HEK293 (cell line): ENCODE measurements at regions not wholly inside any gene's neighbourhood (a gene's known extent, or its start where the extent isn't known, plus 50 kb on each side); places are given as distances from the start of the nearest gene placed in this dataset.

ENCODE experiments used
- CTCF ChIA-PET: fragments of 350-600 bp; formaldehyde crosslinking; extraction: SDS; loops from one replicate; lab custom pipeline; 2021; ENCODE audit warnings: antibody characterized with exemption; lab: Yijun Ruan, JAX
- POLR2A ChIA-PET: fragments of 300-600 bp; formaldehyde crosslinking; extraction: SDS; loops from one replicate; lab custom pipeline; 2020; ENCODE audit warnings: antibody characterized with exemption, inconsistent platforms; lab: Yijun Ruan, JAX
- H3K27ac ChIP-seq: fragments of 200-500 bp; sonication (Bioruptor generic); 2 replicates; pipeline ENCODE4 v1.5.1; 2014; ENCODE audit warnings: low read depth, low read length, control low read depth, inconsistent platforms; ENCODE audit errors: extremely low read depth
- H3K36me3 ChIP-seq, 2 experiments: fragments of 200-500 bp in 1 of 2; sonication (Bioruptor generic) in 1 of 2; 1 replicate in 1 of 2; 2 replicates in 1 of 2; pipeline ENCODE4 v1.5.1; 2014 to 2017; ENCODE audit warnings: inconsistent platforms in 2 of 2, low read length in 2 of 2; ENCODE audit not compliant: control insufficient read depth in 2 of 2, insufficient read depth in 1 of 2
- H3K4me1 ChIP-seq: fragments of 200-500 bp; sonication (Bioruptor generic); 2 replicates; pipeline ENCODE4 v1.5.1; 2014; ENCODE audit warnings: mild to moderate bottlenecking, low read length, inconsistent platforms; ENCODE audit not compliant: control insufficient read depth, insufficient read depth
- H3K4me3 ChIP-seq: 2 replicates; pipeline ENCODE4 v1.5.1; 2011; ENCODE audit warnings: low read depth, mild to moderate bottlenecking, control low read depth, low read length, moderate library complexity
- H3K9me3 ChIP-seq: fragments of 200-500 bp; sonication (Bioruptor generic); 2 replicates; pipeline ENCODE4 v1.5.1; 2014; ENCODE audit warnings: low read depth, low read length, inconsistent platforms; ENCODE audit not compliant: control insufficient read depth, insufficient read depth
- HOXD13 ChIP-seq: sonication (generic); formaldehyde crosslinking; IDR thresholded peaks from 2 replicates; pipeline ENCODE4 v1.8.0; 2022; ENCODE audit warnings: missing genetic modification reagents, borderline replicate concordance
- ZBTB21 ChIP-seq: fragments of 450-650 bp; formaldehyde crosslinking; IDR thresholded peaks from 2 replicates; pipeline ENCODE4 v1.5.1; 2017; ENCODE audit warnings: missing biosample characterization, missing genetic modification characterization
- ZBTB8A ChIP-seq: fragments of 450-650 bp; formaldehyde crosslinking; IDR thresholded peaks from 2 replicates; pipeline ENCODE4 v1.5.1; 2016; ENCODE audit warnings: missing biosample characterization, missing genetic modification characterization
- ZFHX2 ChIP-seq: fragments of 450-650 bp; formaldehyde crosslinking; conservative IDR thresholded peaks from 2 replicates; pipeline ENCODE4 v1.5.1; 2016; ENCODE audit warnings: missing biosample characterization, missing genetic modification characterization
- ZFP37 ChIP-seq: fragments of 450-650 bp; formaldehyde crosslinking; IDR thresholded peaks from 2 replicates; pipeline ENCODE4 v1.5.1; 2016; ENCODE audit warnings: missing biosample characterization, missing genetic modification characterization
- ZNF223 ChIP-seq: fragments of 450-650 bp; formaldehyde crosslinking; IDR thresholded peaks from 2 replicates; pipeline ENCODE4 v1.5.1; 2016; ENCODE audit warnings: missing biosample characterization, missing genetic modification characterization
- ZNF274 ChIP-seq, 2 experiments: fragments of 200-500 bp in 1 of 2; fragments of 450-650 bp in 1 of 2; sonication (Bioruptor generic) in 1 of 2; formaldehyde crosslinking in 1 of 2; IDR thresholded peaks; 2 replicates each; pipeline versions ENCODE4 v1.5.1 to v1.6.1; 2014 to 2016; ENCODE audit warnings: borderline replicate concordance in 1 of 2, inconsistent platforms in 1 of 2, low read length in 1 of 2, missing biosample characterization in 1 of 2, missing genetic modification characterization in 1 of 2
- ZNF366 ChIP-seq: fragments of 450-650 bp; formaldehyde crosslinking; conservative IDR thresholded peaks from 2 replicates; pipeline ENCODE4 v1.5.1; 2016; ENCODE audit warnings: missing biosample characterization, missing genetic modification characterization
- ZNF426 ChIP-seq: fragments of 450-650 bp; formaldehyde crosslinking; IDR thresholded peaks from 2 replicates; pipeline ENCODE4 v1.5.1; 2017; ENCODE audit warnings: missing biosample characterization, missing genetic modification characterization, mild to moderate bottlenecking, inconsistent platforms, moderate library complexity
- ZNF544 ChIP-seq: fragments of 450-650 bp; formaldehyde crosslinking; IDR thresholded peaks from 2 replicates; pipeline ENCODE4 v1.5.0; 2017; ENCODE audit warnings: missing biosample characterization, missing genetic modification characterization
- ZNF558 ChIP-seq: fragments of 450-650 bp; formaldehyde crosslinking; IDR thresholded peaks from 2 replicates; pipeline ENCODE4 v1.5.1; 2016; ENCODE audit warnings: missing biosample characterization, missing genetic modification characterization
- ZNF600 ChIP-seq: fragments of 450-650 bp; formaldehyde crosslinking; IDR thresholded peaks from 2 replicates; pipeline ENCODE4 v1.5.1; 2016; ENCODE audit warnings: missing biosample characterization, missing genetic modification characterization
- ZNF629 ChIP-seq: fragments of 450-650 bp; formaldehyde crosslinking; IDR thresholded peaks from 2 replicates; pipeline ENCODE4 v1.5.1; 2017; ENCODE audit warnings: missing biosample characterization, missing genetic modification characterization
- ZNF654 ChIP-seq: fragments of 450-650 bp; formaldehyde crosslinking; IDR thresholded peaks from 2 replicates; pipeline ENCODE4 v1.5.1; 2016; ENCODE audit warnings: low read depth, missing biosample characterization, missing genetic modification characterization
- ZNF670 ChIP-seq: fragments of 450-650 bp; formaldehyde crosslinking; IDR thresholded peaks from 2 replicates; pipeline ENCODE4 v1.5.1; 2016; ENCODE audit warnings: missing biosample characterization, missing genetic modification characterization, low read depth
- ZNF707 ChIP-seq: fragments of 450-650 bp; formaldehyde crosslinking; IDR thresholded peaks from 2 replicates; pipeline ENCODE4 v1.5.1; 2016; ENCODE audit warnings: missing biosample characterization, missing genetic modification characterization
- ZNF791 ChIP-seq: fragments of 450-650 bp; formaldehyde crosslinking; IDR thresholded peaks from 2 replicates; pipeline ENCODE4 v1.5.1; 2016; ENCODE audit warnings: missing biosample characterization, missing genetic modification characterization
- ZNF792 ChIP-seq: fragments of 450-650 bp; formaldehyde crosslinking; IDR thresholded peaks from 2 replicates; pipeline ENCODE4 v1.5.1; 2016; ENCODE audit warnings: missing biosample characterization, missing genetic modification characterization
- ZNF837 ChIP-seq: fragments of 450-650 bp; formaldehyde crosslinking; IDR thresholded peaks from 2 replicates; pipeline ENCODE4 v1.5.1; 2016; ENCODE audit warnings: missing biosample characterization, missing genetic modification characterization
- ZSCAN30 ChIP-seq: fragments of 450-650 bp; IDR thresholded peaks from 2 replicates; pipeline ENCODE4 v1.5.1; 2018; ENCODE audit warnings: missing biosample characterization, mild to moderate bottlenecking, missing genetic modification characterization, moderate library complexity
- TF ChIP-seq, protein P1 (sequence below): fragments of 450-650 bp; formaldehyde crosslinking; IDR thresholded peaks from 2 replicates; pipeline ENCODE4 v1.5.1; 2016; ENCODE audit warnings: missing biosample characterization, missing genetic modification characterization
- TF ChIP-seq, protein P2 (sequence below): fragments of 450-650 bp; formaldehyde crosslinking; IDR thresholded peaks from 2 replicates; pipeline ENCODE4 v1.5.1; 2016; ENCODE audit warnings: missing biosample characterization, missing genetic modification characterization, borderline replicate concordance
- TF ChIP-seq, protein P3 (sequence below): fragments of 450-650 bp; formaldehyde crosslinking; IDR thresholded peaks from 2 replicates; pipeline ENCODE4 v1.5.1; 2016; ENCODE audit warnings: missing biosample characterization, missing genetic modification characterization
- TF ChIP-seq, protein P4 (sequence below): fragments of 450-650 bp; formaldehyde crosslinking; IDR thresholded peaks from 2 replicates; pipeline ENCODE4 v1.5.1; 2017; ENCODE audit warnings: missing biosample characterization, missing genetic modification characterization
- TF ChIP-seq, protein P5 (sequence below): fragments of 450-650 bp; formaldehyde crosslinking; IDR thresholded peaks from 2 replicates; pipeline ENCODE4 v1.5.1; 2016; ENCODE audit warnings: missing biosample characterization, missing genetic modification characterization, low read depth

DNA sequence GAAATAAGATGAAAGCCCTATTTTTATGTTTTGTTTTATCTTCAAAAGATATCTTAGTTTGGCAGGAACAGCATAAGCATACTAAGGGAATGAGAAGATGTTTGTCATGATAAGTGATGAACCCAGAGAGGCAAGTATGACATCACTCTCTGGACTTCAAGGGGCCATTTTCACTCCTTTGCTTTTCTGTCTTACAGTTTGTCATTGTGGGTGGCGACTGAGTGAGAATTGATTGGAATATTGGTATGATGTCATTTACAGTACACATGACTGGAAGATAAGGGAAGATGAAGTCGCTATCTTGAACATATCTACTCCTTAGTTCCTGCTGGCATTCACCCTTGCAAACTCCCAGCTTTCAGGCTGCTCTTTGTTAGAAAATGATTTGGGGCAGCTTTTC lies 258.1 kb upstream of the RAB4A start (continued):
- TF ChIP-seq, protein P1, sequence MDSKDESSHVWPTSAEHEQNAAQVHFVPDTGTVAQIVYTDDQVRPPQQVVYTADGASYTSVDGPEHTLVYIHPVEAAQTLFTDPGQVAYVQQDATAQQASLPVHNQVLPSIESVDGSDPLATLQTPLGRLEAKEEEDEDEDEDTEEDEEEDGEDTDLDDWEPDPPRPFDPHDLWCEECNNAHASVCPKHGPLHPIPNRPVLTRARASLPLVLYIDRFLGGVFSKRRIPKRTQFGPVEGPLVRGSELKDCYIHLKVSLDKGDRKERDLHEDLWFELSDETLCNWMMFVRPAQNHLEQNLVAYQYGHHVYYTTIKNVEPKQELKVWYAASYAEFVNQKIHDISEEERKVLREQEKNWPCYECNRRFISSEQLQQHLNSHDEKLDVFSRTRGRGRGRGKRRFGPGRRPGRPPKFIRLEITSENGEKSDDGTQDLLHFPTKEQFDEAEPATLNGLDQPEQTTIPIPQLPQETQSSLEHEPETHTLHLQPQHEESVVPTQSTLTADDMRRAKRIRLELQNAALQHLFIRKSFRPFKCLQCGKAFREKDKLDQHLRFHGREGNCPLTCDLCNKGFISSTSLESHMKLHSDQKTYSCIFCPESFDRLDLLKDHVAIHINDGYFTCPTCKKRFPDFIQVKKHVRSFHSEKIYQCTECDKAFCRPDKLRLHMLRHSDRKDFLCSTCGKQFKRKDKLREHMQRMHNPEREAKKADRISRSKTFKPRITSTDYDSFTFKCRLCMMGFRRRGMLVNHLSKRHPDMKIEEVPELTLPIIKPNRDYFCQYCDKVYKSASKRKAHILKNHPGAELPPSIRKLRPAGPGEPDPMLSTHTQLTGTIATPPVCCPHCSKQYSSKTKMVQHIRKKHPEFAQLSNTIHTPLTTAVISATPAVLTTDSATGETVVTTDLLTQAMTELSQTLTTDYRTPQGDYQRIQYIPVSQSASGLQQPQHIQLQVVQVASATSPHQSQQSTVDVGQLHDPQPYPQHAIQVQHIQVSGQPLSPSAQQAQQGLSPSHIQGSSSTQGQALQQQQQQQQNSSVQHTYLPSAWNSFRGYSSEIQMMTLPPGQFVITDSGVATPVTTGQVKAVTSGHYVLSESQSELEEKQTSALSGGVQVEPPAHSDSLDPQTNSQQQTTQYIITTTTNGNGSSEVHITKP (tag by site-specific recombination), result no peak
- TF ChIP-seq ZNF223 (tag by site-specific recombination) (no peak), ZNF791 (tag by site-specific recombination) (no peak), ZSCAN30 (tag by site-specific recombination) (no peak), ZNF600 (tag by site-specific recombination) (no peak), ZFP37 (tag by site-specific recombination) (no peak), ZNF426 (no peak), ZNF837 (tag by site-specific recombination) (no peak), ZNF366 (tag by site-specific recombination) (no peak), ZNF544 (no peak), ZNF670 (tag by site-specific recombination) (no peak), ZNF629 (tag by site-specific recombination) (peak; percentile 94)
- TF ChIP-seq, protein P2, sequence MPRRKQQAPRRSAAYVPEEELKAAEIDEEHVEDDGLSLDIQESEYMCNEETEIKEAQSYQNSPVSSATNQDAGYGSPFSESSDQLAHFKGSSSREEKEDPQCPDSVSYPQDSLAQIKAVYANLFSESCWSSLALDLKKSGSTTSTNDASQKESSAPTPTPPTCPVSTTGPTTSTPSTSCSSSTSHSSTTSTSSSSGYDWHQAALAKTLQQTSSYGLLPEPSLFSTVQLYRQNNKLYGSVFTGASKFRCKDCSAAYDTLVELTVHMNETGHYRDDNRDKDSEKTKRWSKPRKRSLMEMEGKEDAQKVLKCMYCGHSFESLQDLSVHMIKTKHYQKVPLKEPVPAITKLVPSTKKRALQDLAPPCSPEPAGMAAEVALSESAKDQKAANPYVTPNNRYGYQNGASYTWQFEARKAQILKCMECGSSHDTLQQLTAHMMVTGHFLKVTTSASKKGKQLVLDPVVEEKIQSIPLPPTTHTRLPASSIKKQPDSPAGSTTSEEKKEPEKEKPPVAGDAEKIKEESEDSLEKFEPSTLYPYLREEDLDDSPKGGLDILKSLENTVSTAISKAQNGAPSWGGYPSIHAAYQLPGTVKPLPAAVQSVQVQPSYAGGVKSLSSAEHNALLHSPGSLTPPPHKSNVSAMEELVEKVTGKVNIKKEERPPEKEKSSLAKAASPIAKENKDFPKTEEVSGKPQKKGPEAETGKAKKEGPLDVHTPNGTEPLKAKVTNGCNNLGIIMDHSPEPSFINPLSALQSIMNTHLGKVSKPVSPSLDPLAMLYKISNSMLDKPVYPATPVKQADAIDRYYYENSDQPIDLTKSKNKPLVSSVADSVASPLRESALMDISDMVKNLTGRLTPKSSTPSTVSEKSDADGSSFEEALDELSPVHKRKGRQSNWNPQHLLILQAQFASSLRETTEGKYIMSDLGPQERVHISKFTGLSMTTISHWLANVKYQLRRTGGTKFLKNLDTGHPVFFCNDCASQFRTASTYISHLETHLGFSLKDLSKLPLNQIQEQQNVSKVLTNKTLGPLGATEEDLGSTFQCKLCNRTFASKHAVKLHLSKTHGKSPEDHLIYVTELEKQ (tag by site-specific recombination), result no peak
- TF ChIP-seq, protein P3, sequence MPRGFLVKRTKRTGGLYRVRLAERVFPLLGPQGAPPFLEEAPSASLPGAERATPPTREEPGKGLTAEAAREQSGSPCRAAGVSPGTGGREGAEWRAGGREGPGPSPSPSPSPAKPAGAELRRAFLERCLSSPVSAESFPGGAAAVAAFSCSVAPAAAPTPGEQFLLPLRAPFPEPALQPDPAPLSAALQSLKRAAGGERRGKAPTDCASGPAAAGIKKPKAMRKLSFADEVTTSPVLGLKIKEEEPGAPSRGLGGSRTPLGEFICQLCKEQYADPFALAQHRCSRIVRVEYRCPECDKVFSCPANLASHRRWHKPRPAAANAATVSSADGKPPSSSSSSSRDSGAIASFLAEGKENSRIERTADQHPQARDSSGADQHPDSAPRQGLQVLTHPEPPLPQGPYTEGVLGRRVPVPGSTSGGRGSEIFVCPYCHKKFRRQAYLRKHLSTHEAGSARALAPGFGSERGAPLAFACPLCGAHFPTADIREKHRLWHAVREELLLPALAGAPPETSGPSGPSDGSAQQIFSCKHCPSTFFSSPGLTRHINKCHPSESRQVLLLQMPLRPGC (tag by site-specific recombination), result peak; percentile 77
- TF ChIP-seq, all 188 proteins: peak for 26

DNA sequence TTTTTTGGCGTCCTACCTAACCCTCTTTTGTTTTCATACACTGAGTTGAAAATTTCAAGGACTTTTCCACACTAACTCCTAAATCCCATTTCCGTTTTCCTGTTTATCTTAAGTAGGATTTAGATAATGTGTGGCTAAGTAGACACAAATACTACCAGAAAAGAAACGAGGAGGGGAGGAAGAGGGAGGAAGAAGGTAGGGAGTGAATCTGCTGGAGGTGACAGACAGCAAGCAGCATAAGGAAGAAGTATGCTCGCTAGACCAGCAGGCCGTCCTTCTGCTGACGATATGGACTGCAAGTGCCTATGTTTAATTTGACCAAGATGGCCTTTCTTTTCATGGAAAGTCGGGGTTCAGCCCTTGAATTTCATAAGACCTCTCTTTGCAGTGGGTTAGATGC lies 256.9 kb upstream of the RAB4A start:
- H3K4me1 ChIP-seq, result no peaks in the 10 kb centered on the region
- H3K36me3 ChIP-seq, result no peaks in the 10 kb centered on the region
- ChIA-PET CTCF (no interaction called here), POLR2A (no interaction called here)
- H3K9me3 ChIP-seq, result no peaks in the 10 kb centered on the region
- H3K27ac ChIP-seq, result no peak overlapping the region
- no peak overlapping the region for H3K4me3 ChIP-seq
- TF ChIP-seq, protein P4, sequence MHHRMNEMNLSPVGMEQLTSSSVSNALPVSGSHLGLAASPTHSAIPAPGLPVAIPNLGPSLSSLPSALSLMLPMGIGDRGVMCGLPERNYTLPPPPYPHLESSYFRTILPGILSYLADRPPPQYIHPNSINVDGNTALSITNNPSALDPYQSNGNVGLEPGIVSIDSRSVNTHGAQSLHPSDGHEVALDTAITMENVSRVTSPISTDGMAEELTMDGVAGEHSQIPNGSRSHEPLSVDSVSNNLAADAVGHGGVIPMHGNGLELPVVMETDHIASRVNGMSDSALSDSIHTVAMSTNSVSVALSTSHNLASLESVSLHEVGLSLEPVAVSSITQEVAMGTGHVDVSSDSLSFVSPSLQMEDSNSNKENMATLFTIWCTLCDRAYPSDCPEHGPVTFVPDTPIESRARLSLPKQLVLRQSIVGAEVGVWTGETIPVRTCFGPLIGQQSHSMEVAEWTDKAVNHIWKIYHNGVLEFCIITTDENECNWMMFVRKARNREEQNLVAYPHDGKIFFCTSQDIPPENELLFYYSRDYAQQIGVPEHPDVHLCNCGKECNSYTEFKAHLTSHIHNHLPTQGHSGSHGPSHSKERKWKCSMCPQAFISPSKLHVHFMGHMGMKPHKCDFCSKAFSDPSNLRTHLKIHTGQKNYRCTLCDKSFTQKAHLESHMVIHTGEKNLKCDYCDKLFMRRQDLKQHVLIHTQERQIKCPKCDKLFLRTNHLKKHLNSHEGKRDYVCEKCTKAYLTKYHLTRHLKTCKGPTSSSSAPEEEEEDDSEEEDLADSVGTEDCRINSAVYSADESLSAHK (tag by site-specific recombination), result no peak
- TF ChIP-seq ZNF707 (tag by site-specific recombination) (no peak), ZNF558 (no peak), ZNF274 (IDR thresholded peaks at IDR 0.05; ENCODE audit: low read length) (no peak), ZNF274 (tag by site-specific recombination; IDR thresholded peaks at IDR 0.05; ENCODE audit: borderline replicate concordance) (no peak), ZBTB8A (tag by site-specific recombination) (no peak), ZNF654 (tag by site-specific recombination) (no peak), ZNF670 (tag by site-specific recombination) (no peak), ZNF629 (tag by site-specific recombination) (no peak), HOXD13 (CRISPR knock-in tag) (no peak), ZFHX2 (no peak), ZBTB21 (tag by site-specific recombination) (no peak), ZNF792 (tag by site-specific recombination) (no peak)
- TF ChIP-seq, protein P5, sequence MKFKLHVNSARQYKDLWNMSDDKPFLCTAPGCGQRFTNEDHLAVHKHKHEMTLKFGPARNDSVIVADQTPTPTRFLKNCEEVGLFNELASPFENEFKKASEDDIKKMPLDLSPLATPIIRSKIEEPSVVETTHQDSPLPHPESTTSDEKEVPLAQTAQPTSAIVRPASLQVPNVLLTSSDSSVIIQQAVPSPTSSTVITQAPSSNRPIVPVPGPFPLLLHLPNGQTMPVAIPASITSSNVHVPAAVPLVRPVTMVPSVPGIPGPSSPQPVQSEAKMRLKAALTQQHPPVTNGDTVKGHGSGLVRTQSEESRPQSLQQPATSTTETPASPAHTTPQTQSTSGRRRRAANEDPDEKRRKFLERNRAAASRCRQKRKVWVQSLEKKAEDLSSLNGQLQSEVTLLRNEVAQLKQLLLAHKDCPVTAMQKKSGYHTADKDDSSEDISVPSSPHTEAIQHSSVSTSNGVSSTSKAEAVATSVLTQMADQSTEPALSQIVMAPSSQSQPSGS (tag by site-specific recombination), result no peak
